ENCODE measurements at regions not wholly inside any gene's neighbourhood (a gene's known extent, or its start where the extent isn't known, plus 50 kb on each side); places are given as distances from the start of the nearest gene placed in this dataset.

- H3K4me1 Mint-ChIP-seq (ENCODE audit: low read depth, unreplicated experiment), result peaks cover 12% of the 10 kb centered on the region
- H3K36me3 Mint-ChIP-seq (ENCODE audit: unreplicated experiment), result peaks cover 4% of the 10 kb centered on the region
- peaks cover 6% of the 10 kb centered on the region for H3K27me3 Mint-ChIP-seq (ENCODE audit: unreplicated experiment)
- no peak overlapping the region for H3K4me3 Mint-ChIP-seq (ENCODE audit: unreplicated experiment)
- H3K27ac Mint-ChIP-seq (ENCODE audit: unreplicated experiment), result no peak overlapping the region
- no peak for DNase-seq
- no peak for TF ChIP-seq CTCF (IDR thresholded peaks at IDR 0.05; ENCODE audit: partially characterized antibody, unreplicated experiment)
- peaks cover 12% of the 10 kb centered on the region for H3K9me3 Mint-ChIP-seq (ENCODE audit: unreplicated experiment)
Observed at GRCh38 chr15:62570405-62570783, 405.3 kb upstream of the C2CD4B start.

GRCh38 chr15:62571072-62571471, 406.0 kb upstream of the C2CD4B start:
- Mint-ChIP-seq H3K4me3 (ENCODE audit: unreplicated experiment) (no peak overlapping the region), H3K9me3 (ENCODE audit: unreplicated experiment) (peaks cover 12% of the 10 kb centered on the region), H3K36me3 (ENCODE audit: unreplicated experiment) (peaks cover 4% of the 10 kb centered on the region)

GRCh38 chr15:62572797-62573196, 407.7 kb upstream of the C2CD4B start:
- Mint-ChIP-seq H3K36me3 (ENCODE audit: unreplicated experiment) (peaks cover 4% of the 10 kb centered on the region), H3K4me1 (ENCODE audit: low read depth, unreplicated experiment) (peaks cover 21% of the 10 kb centered on the region), H3K27ac (ENCODE audit: unreplicated experiment) (no peak overlapping the region), H3K27me3 (ENCODE audit: unreplicated experiment) (peaks cover 8% of the 10 kb centered on the region), H3K4me3 (ENCODE audit: unreplicated experiment) (no peak overlapping the region), H3K9me3 (ENCODE audit: unreplicated experiment) (peaks cover 12% of the 10 kb centered on the region)
- no peak for TF ChIP-seq CTCF (IDR thresholded peaks at IDR 0.05; ENCODE audit: partially characterized antibody, unreplicated experiment)
- DNase-seq, result no peak

More at GRCh38 chr15:62571072-62571471, 406.0 kb upstream of the C2CD4B start:
- TF ChIP-seq CTCF (IDR thresholded peaks at IDR 0.05; ENCODE audit: partially characterized antibody, unreplicated experiment), result no peak
- no peak for DNase-seq
- no peak overlapping the region for H3K27ac Mint-ChIP-seq (ENCODE audit: unreplicated experiment)
- H3K4me1 Mint-ChIP-seq (ENCODE audit: low read depth, unreplicated experiment), result peaks cover 15% of the 10 kb centered on the region
- H3K27me3 Mint-ChIP-seq (ENCODE audit: unreplicated experiment), result peaks cover 8% of the 10 kb centered on the region

- Mint-ChIP-seq H3K27ac (ENCODE audit: unreplicated experiment) (peak overlapping the region; percentile 36), H3K9me3 (ENCODE audit: unreplicated experiment) (peaks cover 12% of the 10 kb centered on the region), H3K27me3 (ENCODE audit: unreplicated experiment) (peaks cover 8% of the 10 kb centered on the region), H3K4me3 (ENCODE audit: unreplicated experiment) (peak overlapping the region; percentile 7), H3K36me3 (ENCODE audit: unreplicated experiment) (peaks cover 4% of the 10 kb centered on the region), H3K4me1 (ENCODE audit: low read depth, unreplicated experiment) (peaks cover 21% of the 10 kb centered on the region)
- DNase-seq, result no peak
- no peak for TF ChIP-seq CTCF (IDR thresholded peaks at IDR 0.05; ENCODE audit: partially characterized antibody, unreplicated experiment)
Observed at GRCh38 chr15:62573876-62574275, 408.8 kb upstream of the C2CD4B start.

GRCh38 chr15:62578546-62578945, 413.5 kb upstream of the C2CD4B start:
- Mint-ChIP-seq H3K27me3 (ENCODE audit: unreplicated experiment) (peaks cover 2% of the 10 kb centered on the region), H3K9me3 (ENCODE audit: unreplicated experiment) (peaks cover 4% of the 10 kb centered on the region), H3K27ac (ENCODE audit: unreplicated experiment) (no peak overlapping the region), H3K36me3 (ENCODE audit: unreplicated experiment) (no peaks in the 10 kb centered on the region), H3K4me3 (ENCODE audit: unreplicated experiment) (no peak overlapping the region), H3K4me1 (ENCODE audit: low read depth, unreplicated experiment) (peaks cover 14% of the 10 kb centered on the region)
- DNase-seq, result no peak
- no peak for TF ChIP-seq CTCF (IDR thresholded peaks at IDR 0.05; ENCODE audit: partially characterized antibody, unreplicated experiment)

All from glutamatergic neuron (in vitro differentiated cells).